SK-N-SH (cell line): ENCODE measurements at regions not wholly inside any gene's neighbourhood (a gene's known extent, or its start where the extent isn't known, plus 50 kb on each side); places are given as distances from the start of the nearest gene placed in this dataset.

Experiments
- CTCF ChIA-PET: fragments of 300-600, 350-600 bp; formaldehyde crosslinking; extraction: SDS; loops from one replicate; lab custom pipeline; 2021; lab: Yijun Ruan, JAX
- POLR2A ChIA-PET: fragments of 350-600 bp; sonication (Branson Sonifier 250); formaldehyde crosslinking; extraction: SDS; loops from one replicate; lab custom pipeline; 2020; ENCODE audit warnings: antibody characterized with exemption, inconsistent platforms; lab: Yijun Ruan, JAX
- DNase-seq: peaks from one replicate; pipeline ENCODE4 v3.0.0; 2012
- H2AFZ ChIP-seq: fragments of 200-600 bp; sonication (generic); 2 replicates; pipeline ENCODE4 v1.8.1; 2016; ENCODE audit warnings: antibody characterized with exemption, mild to moderate bottlenecking, low read depth
- H3F3A ChIP-seq: fragments of 200-600 bp; sonication (generic); replicated peaks from 2 replicates; pipeline ENCODE3; 2016; ENCODE audit warnings: antibody characterized with exemption, mild to moderate bottlenecking; ENCODE audit not compliant: insufficient read depth
- H3K27ac ChIP-seq, 2 experiments: fragments of 200-500 bp in 1 of 2; fragments of 200-600 bp in 1 of 2; sonication (Bioruptor generic) in 1 of 2; sonication (generic), shearing (Covaris generic) in 1 of 2; 2 replicates each; pipeline versions ENCODE4 v1.5.1 to v1.6.1; 2014 to 2016; ENCODE audit warnings: low read depth in 2 of 2, inconsistent platforms in 1 of 2, low read length in 1 of 2, mild to moderate bottlenecking in 1 of 2, mixed read lengths in 1 of 2
- H3K27me3 ChIP-seq: fragments of 200-600 bp; sonication (generic), shearing (Covaris generic); 2 replicates; pipeline ENCODE4 v1.6.1; 2016; ENCODE audit warnings: mixed run types; ENCODE audit not compliant: insufficient read depth
- H3K36me3 ChIP-seq, 2 experiments: fragments of 200-500 bp in 1 of 2; fragments of 200-600 bp in 1 of 2; sonication (Bioruptor generic) in 1 of 2; sonication (generic) in 1 of 2; replicated peaks in 1 of 2; 2 replicates each; pipeline versions ENCODE3 to v1.5.1; 2014 to 2016; ENCODE audit warnings: low read length in 1 of 2, mild to moderate bottlenecking in 1 of 2; ENCODE audit not compliant: insufficient read depth in 2 of 2, control insufficient read depth in 1 of 2
- H3K4me1 ChIP-seq, 2 experiments: fragments of 200-500 bp in 1 of 2; fragments of 200-600 bp in 1 of 2; sonication (Bioruptor generic) in 1 of 2; sonication (generic), shearing (Covaris generic) in 1 of 2; 2 replicates each; pipeline versions ENCODE4 v1.5.1 to v1.6.1; 2014 to 2016; ENCODE audit warnings: low read depth in 1 of 2, low read length in 1 of 2, mixed run types in 1 of 2; ENCODE audit not compliant: insufficient read depth in 2 of 2, control insufficient read depth in 1 of 2
- H3K4me2 ChIP-seq: fragments of 200-600 bp; sonication (generic), shearing (Covaris generic); 2 replicates; pipeline ENCODE4 v1.6.1; 2017; ENCODE audit warnings: mixed run types
- H3K4me3 ChIP-seq, 2 experiments: fragments of 200-500 bp in 1 of 2; fragments of 200-600 bp in 1 of 2; sonication (Bioruptor generic) in 1 of 2; sonication (generic), shearing (Covaris generic) in 1 of 2; 2 replicates each; pipeline versions ENCODE4 v1.5.1 to v1.8.1; 2014 to 2016; ENCODE audit warnings: low read depth in 2 of 2, inconsistent platforms in 1 of 2, low read length in 1 of 2, mild to moderate bottlenecking in 1 of 2, mixed read lengths in 1 of 2, moderate library complexity in 1 of 2
- H3K79me2 ChIP-seq: fragments of 200-600 bp; sonication (generic); 2 replicates; pipeline ENCODE4 v1.8.1; 2017; ENCODE audit warnings: mild to moderate bottlenecking; ENCODE audit not compliant: insufficient read depth
- H3K9ac ChIP-seq: fragments of 200-600 bp; sonication (generic); 2 replicates; pipeline ENCODE4 v1.6.1; 2017; ENCODE audit warnings: mixed run types
- H3K9me2 ChIP-seq: fragments of 200-600 bp; sonication (generic); 2 replicates; pipeline ENCODE4 v1.6.1; 2017; ENCODE audit warnings: mixed run types
- H3K9me3 ChIP-seq: fragments of 200-600 bp; sonication (generic); 2 replicates; pipeline ENCODE4 v1.6.1; 2017; ENCODE audit warnings: mixed run types, mild to moderate bottlenecking, moderate library complexity
- H4K20me1 ChIP-seq: fragments of 200-600 bp; sonication (generic); 2 replicates; pipeline ENCODE4 v1.6.1; 2017; ENCODE audit warnings: mild to moderate bottlenecking, mixed run types; ENCODE audit not compliant: insufficient read depth
- CTCF ChIP-seq: fragments of 200-600 bp; sonication (generic); IDR thresholded peaks from 2 replicates; pipeline ENCODE4 v1.6.1; 2017; ENCODE audit warnings: antibody characterized with exemption, mild to moderate bottlenecking, moderate library complexity
- ELF1 ChIP-seq: IDR thresholded peaks from 2 replicates; pipeline ENCODE4 v1.4.0; 2012
- EP300 ChIP-seq, 2 experiments: IDR thresholded peaks; 2 replicates each; pipeline versions ENCODE4 v1.4.0 to v1.6.1; 2012; ENCODE audit warnings: borderline replicate concordance in 1 of 2, low read depth in 1 of 2, low read length in 1 of 2
- FOSL2 ChIP-seq: IDR thresholded peaks from 2 replicates; pipeline ENCODE4 v1.4.0; 2012; ENCODE audit warnings: low read depth, mild to moderate bottlenecking, moderate library complexity, borderline replicate concordance
- FOXM1 ChIP-seq: IDR thresholded peaks from 2 replicates; pipeline ENCODE4 v1.4.0; 2012; ENCODE audit warnings: low read depth, mild to moderate bottlenecking
- GABPA ChIP-seq: IDR thresholded peaks from 2 replicates; pipeline ENCODE4 v1.4.0; 2012; ENCODE audit warnings: low read depth, mild to moderate bottlenecking
- GATA2 ChIP-seq: sonication (generic); formaldehyde crosslinking; IDR thresholded peaks from 2 replicates; pipeline ENCODE4 v1.5.0; 2020; ENCODE audit warnings: mild to moderate bottlenecking, missing genetic modification reagents
- JUND ChIP-seq: IDR thresholded peaks from 2 replicates; pipeline ENCODE4 v1.4.0; 2012
- MAX ChIP-seq: IDR thresholded peaks from 2 replicates; pipeline ENCODE4 v1.4.0; 2012; ENCODE audit warnings: low read depth
- MEF2A ChIP-seq: IDR thresholded peaks from 2 replicates; pipeline ENCODE4 v1.4.0; 2012; ENCODE audit warnings: low read depth, borderline replicate concordance
- NRF1 ChIP-seq: IDR thresholded peaks from 2 replicates; pipeline ENCODE4 v1.6.1; 2012; ENCODE audit warnings: low read depth, mild to moderate bottlenecking, low read length
- POLR2AphosphoS5 ChIP-seq: IDR thresholded peaks from 2 replicates; pipeline ENCODE4 v1.6.1; 2012; ENCODE audit warnings: low read depth, low read length
- RAD21 ChIP-seq: IDR thresholded peaks from 2 replicates; pipeline ENCODE4 v1.6.1; 2012; ENCODE audit warnings: mild to moderate bottlenecking, low read length
- RCOR1 ChIP-seq: fragments of 150-350 bp; IDR thresholded peaks from 2 replicates; pipeline ENCODE4 v1.6.1; 2017; ENCODE audit warnings: antibody characterized with exemption, low read length
- RXRA ChIP-seq: IDR thresholded peaks from 2 replicates; pipeline ENCODE4 v1.4.0; 2012; ENCODE audit warnings: low read depth, mild to moderate bottlenecking, borderline replicate concordance
- SIN3A ChIP-seq: IDR thresholded peaks from 2 replicates; pipeline ENCODE4 v1.6.1; 2012; ENCODE audit warnings: low read depth, mild to moderate bottlenecking, low read length, moderate library complexity, borderline replicate concordance
- SMC3 ChIP-seq: IDR thresholded peaks from 2 replicates; pipeline ENCODE4 v1.6.1; 2012; ENCODE audit warnings: low read depth, low read length, improper control_type of control experiment
- TCF12 ChIP-seq: IDR thresholded peaks from 2 replicates; pipeline ENCODE4 v1.4.0; 2012
- TEAD4 ChIP-seq: IDR thresholded peaks from 2 replicates; pipeline ENCODE4 v1.4.0; 2012; ENCODE audit warnings: mild to moderate bottlenecking, borderline replicate concordance; ENCODE audit not compliant: insufficient read depth
- WGBS: methylation state at CpG from one replicate; pipeline ENCODE4 v1.1.6; 2017; ENCODE audit warnings: low lambda C conversion rate; 5-methylcytosine and 5-hydroxymethylcytosine counted together
- TF ChIP-seq, protein P1 (sequence below): fragments of 150-350 bp; IDR thresholded peaks from 2 replicates; pipeline ENCODE4 v1.6.1; 2017; ENCODE audit warnings: antibody characterized with exemption, low read length, low read depth, borderline replicate concordance

- H3K27ac ChIP-seq = no peak overlapping the region
- TF ChIP-seq MEF2A (no peak), TCF12 (no peak), FOSL2 (no peak), FOXM1 (no peak), RXRA (no peak), EP300 (IDR thresholded peaks at IDR 0.05; ENCODE audit: borderline replicate concordance in 1 of 2, low read depth in 1 of 2, low read length in 1 of 2) (no peak), POLR2AphosphoS5 (no peak), ELF1 (no peak)
- TF ChIP-seq, all 33 proteins: peak for 0
- no peaks in the 10 kb centered on the region for H4K20me1 ChIP-seq
- H2AFZ ChIP-seq = no peak overlapping the region
- no peaks in the 10 kb centered on the region for H3K9me2 ChIP-seq
- peaks cover 0 to 25% of the 10 kb centered on the region in 2 experiments; a peak in 1 of 4 replicates for H3K4me1 ChIP-seq
- H3K4me2 ChIP-seq = no peak overlapping the region
- H3K27me3 ChIP-seq = peaks cover 8% of the 10 kb centered on the region; the same call in 1 of the 2 replicates
- no peaks in the 10 kb centered on the region for H3F3A ChIP-seq
- POLR2A ChIA-PET = interaction anchor here (1.1 kb wide), 1 partner anchor 10 kb away, joined by 3 read pairs; no protein-coding TSS in a partner anchor
- no peaks in the 10 kb centered on the region for H3K9me3 ChIP-seq
- H3K36me3 ChIP-seq = no peaks in the 10 kb centered on the region
- H3K9ac ChIP-seq = no peak overlapping the region
- WGBS = 90% methylated on average over 20 of the region's 22 CpGs
- H3K4me3 ChIP-seq = no peak overlapping the region
- DNase-seq = no peak
- H3K79me2 ChIP-seq = no peaks in the 10 kb centered on the region
- CTCF ChIA-PET = interaction anchor here (0.7 to 3.8 kb wide), 13 partner anchors 8 to 506 kb away, joined by 3 to 20 read pairs (median 4); no protein-coding TSS in a partner anchor
Observed at GRCh38 chr3:194286375-194287146, 64.6 kb downstream of the CPN2 start.

- H3K9me2 ChIP-seq = no peaks in the 10 kb centered on the region
- H4K20me1 ChIP-seq = no peaks in the 10 kb centered on the region
- peaks cover 8% of the 10 kb centered on the region; the same call in 1 of the 2 replicates for H3K27me3 ChIP-seq
- no peak for DNase-seq
- 84% methylated on average over 3 of the region's 3 CpGs for WGBS
- H3K4me3 ChIP-seq = no peak overlapping the region
- peaks cover 0 to 21% of the 10 kb centered on the region in 2 experiments; a peak in 1 of 4 replicates for H3K4me1 ChIP-seq
- TF ChIP-seq RAD21 = peak; percentile 46
- TF ChIP-seq TCF12 = no peak
- no peak for TF ChIP-seq ELF1
- no peak for TF ChIP-seq MEF2A
- TF ChIP-seq GATA2 = no peak
- TF ChIP-seq CTCF = peak; percentile 24
- no peak for TF ChIP-seq GABPA
- no peak for TF ChIP-seq EP300 (IDR thresholded peaks at IDR 0.05; ENCODE audit: borderline replicate concordance in 1 of 2, low read depth in 1 of 2, low read length in 1 of 2)
- TF ChIP-seq, protein P1, sequence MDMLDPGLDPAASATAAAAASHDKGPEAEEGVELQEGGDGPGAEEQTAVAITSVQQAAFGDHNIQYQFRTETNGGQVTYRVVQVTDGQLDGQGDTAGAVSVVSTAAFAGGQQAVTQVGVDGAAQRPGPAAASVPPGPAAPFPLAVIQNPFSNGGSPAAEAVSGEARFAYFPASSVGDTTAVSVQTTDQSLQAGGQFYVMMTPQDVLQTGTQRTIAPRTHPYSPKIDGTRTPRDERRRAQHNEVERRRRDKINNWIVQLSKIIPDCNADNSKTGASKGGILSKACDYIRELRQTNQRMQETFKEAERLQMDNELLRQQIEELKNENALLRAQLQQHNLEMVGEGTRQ = no peak
- TF ChIP-seq SMC3 = peak; percentile 37; the same call in 1 of the 2 replicates
- no peak for TF ChIP-seq SIN3A
- TF ChIP-seq NRF1 = no peak
- no peak for TF ChIP-seq RCOR1
- TF ChIP-seq MAX = no peak
- no peak for TF ChIP-seq TEAD4
- no peak for TF ChIP-seq JUND
- ChIA-PET POLR2A (interaction anchor here (1.1 kb wide), 1 partner anchor 10 kb away, joined by 3 read pairs; no protein-coding TSS in a partner anchor), CTCF (interaction anchor here (0.8 to 3.8 kb wide), 10 partner anchors 7 to 506 kb away, joined by 3 to 20 read pairs (median 4); no protein-coding TSS in a partner anchor)
- H3K4me2 ChIP-seq = no peak overlapping the region
- H3K27ac ChIP-seq = no peak overlapping the region
- no peaks in the 10 kb centered on the region for H3F3A ChIP-seq
- H2AFZ ChIP-seq = no peak overlapping the region
- H3K9me3 ChIP-seq = no peaks in the 10 kb centered on the region
- H3K36me3 ChIP-seq = no peaks in the 10 kb centered on the region
- no peaks in the 10 kb centered on the region for H3K79me2 ChIP-seq
- no peak overlapping the region for H3K9ac ChIP-seq
Observed at GRCh38 chr3:194287374-194287773, 63.8 kb downstream of the CPN2 start.
